Lower leg skin (tissue), 4 donors: ENCODE measurements at regions not wholly inside any gene's neighbourhood (a gene's known extent, or its start where the extent isn't known, plus 50 kb on each side); places are given as distances from the start of the nearest gene placed in this dataset.
A peak's percentile ranks its signal among the peaks of the same experiment; 100 is the strongest.

ENCODE experiments used
- DNase-seq, 2 donors: peaks; one replicate each; pipeline ENCODE4 v3.0.0-alpha.2; 2019; ENCODE audit warnings: low spot score in 2 of 2
- H3K4me3 ChIP-seq: fragments of 200-600 bp; sonication (generic); 2 replicates; pipeline ENCODE4 v1.5.1; 2017; ENCODE audit warnings: mild to moderate bottlenecking, low read depth; ENCODE audit not compliant: poor library complexity, severe bottlenecking
- CTCF ChIP-seq, 3 donors: fragments of 450-650 bp; IDR thresholded peaks; one replicate each; pipeline ENCODE4 v1.5.1; 2016; ENCODE audit warnings: antibody characterized with exemption in 3 of 3, mild to moderate bottlenecking in 3 of 3, moderate library complexity in 2 of 3
- POLR2A ChIP-seq, 2 donors: fragments of 450-650 bp; IDR thresholded peaks; one replicate each; pipeline ENCODE4 v1.6.1; 2016 to 2017; ENCODE audit warnings: antibody characterized with exemption in 2 of 2, mild to moderate bottlenecking in 1 of 2, moderate library complexity in 1 of 2
- WGBS, 2 donors: methylation state at CpG; one replicate each; pipeline ENCODE4 v1.1.5; 2018; 5-methylcytosine and 5-hydroxymethylcytosine counted together
- intact Hi-C: fragments of 100-400 bp; cut with DNase I; formaldehyde crosslinking; loops from one replicate; pipeline ENCODE4 v1.15.0; 2023; ENCODE audit warnings: low total_unique reads

DNA sequence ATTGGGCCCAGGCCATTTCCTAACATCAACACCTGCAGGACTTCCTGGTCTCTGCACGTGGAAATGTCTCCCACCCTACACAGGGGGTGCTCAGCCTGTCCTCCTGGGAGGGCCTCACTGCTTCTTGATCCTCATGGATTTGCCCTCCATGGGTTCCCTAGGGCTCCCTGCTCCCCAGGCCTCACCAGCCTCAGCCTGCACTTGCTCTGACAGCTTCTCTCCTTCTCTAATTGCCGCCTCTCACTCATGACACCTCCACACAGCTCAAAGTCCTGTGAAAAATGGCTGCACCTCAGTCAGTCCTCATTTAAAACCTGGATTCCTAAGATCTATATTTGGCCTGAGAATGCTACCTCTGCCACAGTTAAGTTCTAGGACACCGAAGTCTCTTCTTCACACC lies 130.6 kb downstream of the PXDC1 start:
- 90 to 94% methylated on average over 3 of the region's 3 CpGs for WGBS, 2 donors
- TF ChIP-seq POLR2A (IDR thresholded peaks at IDR 0.05) (no peak), CTCF (IDR thresholded peaks at IDR 0.05) (no peak)
- DNase-seq, result peak in 1 of 2 donors; percentile 37
- intact Hi-C loops, result no loop called here
- H3K4me3 ChIP-seq, result no peak overlapping the region

DNA sequence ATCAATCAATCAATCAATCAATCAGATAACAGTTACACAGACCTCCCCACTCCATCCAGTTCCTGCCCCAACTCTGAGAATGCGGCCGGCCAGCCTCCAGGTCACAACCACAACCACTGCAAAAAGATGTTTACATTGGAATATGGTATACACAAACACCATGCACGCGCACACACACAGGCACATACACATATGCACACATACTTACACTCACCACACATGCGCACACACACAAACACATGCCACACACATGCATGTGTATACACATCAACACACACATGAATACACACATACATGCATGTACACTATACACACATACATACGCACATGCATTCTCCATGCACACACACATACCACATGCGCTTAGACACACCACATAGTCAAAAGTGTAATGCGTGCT lies 131.1 kb downstream of the PXDC1 start:
- TF ChIP-seq CTCF (IDR thresholded peaks at IDR 0.05), result no peak
- TF ChIP-seq POLR2A (IDR thresholded peaks at IDR 0.05), result no peak
- no peak overlapping the region for H3K4me3 ChIP-seq
- intact Hi-C loops, result no loop called here
- DNase-seq, result peak in 1 of 2 donors; percentile 46
- WGBS, 2 donors, result 95 to 96% methylated on average over 8 of the region's 8 CpGs

- peak in 1 of 2 donors; percentile 49 for DNase-seq
- no peak for TF ChIP-seq POLR2A (IDR thresholded peaks at IDR 0.05)
- no peak for TF ChIP-seq CTCF (IDR thresholded peaks at IDR 0.05)
- no peak overlapping the region for H3K4me3 ChIP-seq
- WGBS, 2 donors, result 85 to 86% methylated on average over 4 of the region's 4 CpGs
- intact Hi-C loops, result no loop called here
Measured at GRCh38 chr6:3619800-3620199, 131.7 kb downstream of the PXDC1 start.

DNA sequence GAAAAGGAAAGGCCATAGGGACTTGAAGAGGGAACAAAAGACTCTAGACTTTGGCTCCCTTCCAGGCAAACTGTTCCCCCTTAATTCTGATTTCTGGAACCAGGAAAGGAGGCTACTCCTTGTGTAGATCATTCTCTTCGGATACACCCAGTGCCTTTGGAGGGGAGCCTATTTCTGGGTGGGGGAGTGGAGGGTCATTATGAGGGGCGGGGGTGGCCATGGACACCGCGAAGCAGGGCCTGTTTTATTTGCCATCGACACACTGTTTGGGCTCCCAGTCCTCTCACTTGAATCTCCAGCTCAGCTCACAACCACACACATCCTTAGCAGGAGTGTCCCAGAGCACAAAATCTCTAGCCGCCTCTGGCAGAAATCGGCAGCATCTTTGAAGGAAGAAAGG lies 132.3 kb downstream of the PXDC1 start:
- no peak overlapping the region for H3K4me3 ChIP-seq
- whole genome bisulfite sequencing, 2 donors, result 93 to 94% methylated on average over 7 of the region's 7 CpGs
- no peak for TF ChIP-seq POLR2A (IDR thresholded peaks at IDR 0.05)
- no peak for TF ChIP-seq CTCF (IDR thresholded peaks at IDR 0.05)
- intact Hi-C loops, result no loop called here
- peak in 1 of 2 donors; percentile 36 for DNase-seq

DNA sequence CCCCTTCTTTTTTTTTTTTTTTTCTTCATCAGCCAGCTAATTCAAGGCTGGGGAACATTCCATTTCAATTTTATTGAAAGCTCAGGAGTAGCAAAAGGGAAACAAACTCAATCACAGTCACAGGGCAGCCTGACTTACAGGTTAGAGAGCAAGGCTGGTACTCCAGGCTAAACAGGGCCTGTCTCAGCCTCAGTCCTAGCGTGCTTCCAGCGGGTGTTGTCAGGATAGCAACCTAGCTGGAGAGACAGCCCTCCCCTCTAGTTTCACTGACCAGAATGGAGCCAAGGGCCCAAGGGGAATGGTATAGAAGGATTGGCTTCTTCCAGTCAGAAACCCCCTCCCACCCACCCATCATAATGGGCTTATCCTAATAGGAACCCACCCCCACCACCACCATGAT lies 132.9 kb downstream of the PXDC1 start:
- intact Hi-C loops, result no loop called here
- 79 to 100% methylated on average over 2 of the region's 2 CpGs for WGBS, 2 donors
- H3K4me3 ChIP-seq, result no peak overlapping the region
- DNase-seq, result peak in 1 of 2 donors; percentile 72
- TF ChIP-seq CTCF (IDR thresholded peaks at IDR 0.05) (no peak), POLR2A (IDR thresholded peaks at IDR 0.05) (no peak)

DNA sequence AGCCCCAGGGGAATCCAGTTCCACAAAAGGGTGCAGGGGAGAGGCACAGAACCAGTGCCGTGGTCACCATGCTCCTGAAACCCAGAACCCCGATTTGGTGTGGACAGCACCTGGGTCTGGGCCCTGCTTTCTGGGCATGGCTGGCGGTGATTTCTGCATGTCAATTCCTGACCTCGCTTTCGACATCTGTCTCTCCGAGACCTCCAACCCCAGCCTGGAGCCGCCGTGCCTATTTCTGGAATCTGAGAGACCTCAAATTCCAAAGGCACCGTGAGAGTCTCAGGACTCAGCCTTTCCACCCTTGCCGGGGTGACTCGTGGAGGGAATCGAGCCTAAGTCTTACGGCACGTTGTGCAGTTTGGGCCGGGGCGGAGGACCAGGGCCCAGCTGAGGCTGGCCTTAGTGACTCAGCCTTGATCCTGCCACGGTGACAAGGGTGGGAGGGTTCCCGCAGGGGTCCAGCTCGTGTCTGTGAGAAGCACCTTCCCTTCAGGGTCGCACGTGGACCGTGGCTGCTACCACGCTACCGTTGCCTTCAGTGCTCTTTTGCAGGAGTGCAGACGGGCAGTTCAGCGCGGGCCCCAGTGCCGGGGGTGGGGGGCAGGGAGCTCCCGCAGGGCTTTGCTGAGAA lies 133.7 kb downstream of the PXDC1 start:
- no peak overlapping the region for H3K4me3 ChIP-seq
- intact Hi-C loops, result no loop called here
- TF ChIP-seq POLR2A (IDR thresholded peaks at IDR 0.05) (no peak), CTCF (IDR thresholded peaks at IDR 0.05) (no peak)
- WGBS, 2 donors, result 87 to 91% methylated on average over 24 to 27 of the region's 29 CpGs
- peak in 1 of 2 donors; percentile 76 for DNase-seq
